ENCODE measurements at regions not wholly inside any gene's neighbourhood (a gene's known extent, or its start where the extent isn't known, plus 50 kb on each side); places are given as distances from the start of the nearest gene placed in this dataset.

GRCh38 chr20:6439737-6440442 is 317.1 kb upstream of the FERMT1 start:
- Histone ChIP-seq H3K4me1 (ENCODE audit: control insufficient read depth, extremely low read depth, insufficient read depth, low read length) (no peaks in the 10 kb centered on the region), H3K36me3 (ENCODE audit: control insufficient read depth in 2 of 2, extremely low read depth in 1 of 2, insufficient read depth in 2 of 2, low read length in 2 of 2) (no peaks in the 10 kb centered on the region), H3K79me2 (ENCODE audit: control insufficient read depth, insufficient read depth, low read length) (no peaks in the 10 kb centered on the region), H3K4me2 (ENCODE audit: control insufficient read depth, extremely low read depth, insufficient read depth, low read depth, low read length) (no peak overlapping the region), H3K9me3 (ENCODE audit: control insufficient read depth, low read depth, low read length) (no peaks in the 10 kb centered on the region), H2AFZ (ENCODE audit: control insufficient read depth, low read length) (no peak overlapping the region), H3K27ac (ENCODE audit: control insufficient read depth, insufficient read depth, low read length) (no peak overlapping the region), H3K9me1 (ENCODE audit: control insufficient read depth, extremely low read depth, insufficient read depth, low read length) (no peaks in the 10 kb centered on the region), H3K27me3 (ENCODE audit: control insufficient read depth, extremely low read depth, insufficient read depth, low read length) (no peaks in the 10 kb centered on the region), H4K20me1 (ENCODE audit: control insufficient read depth, extremely low read depth, insufficient read depth, low read length) (no peaks in the 10 kb centered on the region), H3K4me3 (ENCODE audit: control insufficient read depth in 2 of 3, extremely low read depth in 1 of 3, insufficient read depth in 2 of 3, low read depth in 1 of 3, low read length in 3 of 3) (no peak overlapping the region), H3K9ac (ENCODE audit: control insufficient read depth, extremely low read depth, insufficient read depth, low read length) (no peak overlapping the region)
- DNase-seq (ENCODE audit: low read depth, low spot score) (no peak), FAIRE-seq (no peak)
- TF ChIP-seq EZH2 (IDR thresholded peaks at IDR 0.05; ENCODE audit: low read length) = no peak
- TF ChIP-seq CTCF (optimal IDR thresholded peaks at IDR 0.05 in 1 of 3, IDR thresholded peaks at IDR 0.05 in 1 of 3, conservative IDR thresholded peaks at IDR 0.05 in 1 of 3; ENCODE audit: extremely low read depth in 1 of 3, insufficient read depth in 2 of 3, low read length in 3 of 3) = no peak
- dilution Hi-C loops (cut with MboI; ENCODE audit: extremely low pct_ligation_motif_present, low sequenced_read_pairs) = no loop called here

- Histone ChIP-seq H3K27me3 (ENCODE audit: control insufficient read depth, extremely low read depth, insufficient read depth, low read length) (no peaks in the 10 kb centered on the region), H2AFZ (ENCODE audit: control insufficient read depth, low read length) (no peak overlapping the region), H3K9ac (ENCODE audit: control insufficient read depth, extremely low read depth, insufficient read depth, low read length) (no peak overlapping the region), H3K36me3 (ENCODE audit: control insufficient read depth in 2 of 2, extremely low read depth in 1 of 2, insufficient read depth in 2 of 2, low read length in 2 of 2) (no peaks in the 10 kb centered on the region), H3K4me2 (ENCODE audit: control insufficient read depth, extremely low read depth, insufficient read depth, low read depth, low read length) (no peak overlapping the region), H3K27ac (ENCODE audit: control insufficient read depth, insufficient read depth, low read length) (no peak overlapping the region), H4K20me1 (ENCODE audit: control insufficient read depth, extremely low read depth, insufficient read depth, low read length) (no peaks in the 10 kb centered on the region), H3K9me3 (ENCODE audit: control insufficient read depth, low read depth, low read length) (no peaks in the 10 kb centered on the region), H3K79me2 (ENCODE audit: control insufficient read depth, insufficient read depth, low read length) (no peaks in the 10 kb centered on the region), H3K4me1 (ENCODE audit: control insufficient read depth, extremely low read depth, insufficient read depth, low read length) (peaks cover 7% of the 10 kb centered on the region), H3K9me1 (ENCODE audit: control insufficient read depth, extremely low read depth, insufficient read depth, low read length) (no peaks in the 10 kb centered on the region), H3K4me3 (ENCODE audit: control insufficient read depth in 2 of 3, extremely low read depth in 1 of 3, insufficient read depth in 2 of 3, low read depth in 1 of 3, low read length in 3 of 3) (no peak overlapping the region)
- TF ChIP-seq CTCF (optimal IDR thresholded peaks at IDR 0.05 in 1 of 3, IDR thresholded peaks at IDR 0.05 in 1 of 3, conservative IDR thresholded peaks at IDR 0.05 in 1 of 3; ENCODE audit: extremely low read depth in 1 of 3, insufficient read depth in 2 of 3, low read length in 3 of 3) (no peak), EZH2 (IDR thresholded peaks at IDR 0.05; ENCODE audit: low read length) (no peak)
- dilution Hi-C loops (cut with MboI; ENCODE audit: extremely low pct_ligation_motif_present, low sequenced_read_pairs) = no loop called here
- no peak for DNase-seq (ENCODE audit: low read depth, low spot score)
- peak; percentile 46 for FAIRE-seq
Observed at GRCh38 chr20:6434131-6434530, 311.3 kb upstream of the FERMT1 start.

All from keratinocyte (primary cell).